Activated CD8-positive, alpha-beta memory T cell treated with anti-CD3 and anti-CD28 coated beads for 4 hours (primary cell): ENCODE measurements at regions not wholly inside any gene's neighbourhood (a gene's known extent, or its start where the extent isn't known, plus 50 kb on each side); places are given as distances from the start of the nearest gene placed in this dataset.

Source experiments
- DNase-seq, 2 donors: peaks; one replicate each; pipeline ENCODE4 v3.0.0-alpha.2; 2020; ENCODE audit warnings: low read depth in 2 of 2

DNA sequence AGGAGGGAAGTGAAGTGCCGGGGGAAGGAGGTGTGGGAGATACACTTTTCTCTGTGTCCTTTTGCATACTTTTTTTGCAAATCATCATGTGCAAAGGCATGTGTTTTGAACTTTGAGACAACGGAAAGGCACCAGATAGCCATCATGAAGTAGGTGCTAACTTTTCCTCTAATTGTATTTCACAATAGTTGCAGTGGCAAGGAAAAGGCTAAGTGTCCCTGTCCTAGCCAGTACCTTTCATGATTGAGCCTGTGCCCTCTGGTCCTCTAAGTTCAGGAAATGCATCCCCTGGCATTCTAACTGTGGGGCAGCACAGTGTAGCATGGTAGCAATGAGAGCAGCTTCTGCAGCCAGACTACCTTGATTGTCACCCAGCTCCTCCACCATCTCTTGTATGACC is 186.2 kb downstream of the ADSS2 start:
- DNase-seq: no peak

DNA sequence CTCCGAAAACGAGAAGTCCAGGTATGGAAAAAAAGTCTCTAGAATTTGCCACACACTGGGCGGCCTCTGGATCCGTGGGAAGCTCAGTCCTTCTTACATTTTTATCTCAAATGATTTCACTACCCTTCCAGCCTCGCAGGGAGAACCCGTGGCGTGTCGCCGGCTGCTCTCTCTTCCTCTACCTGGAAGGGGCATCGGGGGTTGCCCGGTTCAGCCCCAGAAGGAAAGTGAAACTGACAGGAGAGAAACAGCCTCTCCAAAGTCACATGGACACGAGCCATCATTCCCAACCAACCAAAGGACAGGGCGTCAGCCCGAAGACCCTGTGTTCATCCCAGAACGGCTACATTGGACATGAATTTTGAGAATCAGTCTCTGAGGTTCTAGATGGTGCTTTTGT is 182.5 kb downstream of the ADSS2 start:
- DNase-seq: no peak

DNA sequence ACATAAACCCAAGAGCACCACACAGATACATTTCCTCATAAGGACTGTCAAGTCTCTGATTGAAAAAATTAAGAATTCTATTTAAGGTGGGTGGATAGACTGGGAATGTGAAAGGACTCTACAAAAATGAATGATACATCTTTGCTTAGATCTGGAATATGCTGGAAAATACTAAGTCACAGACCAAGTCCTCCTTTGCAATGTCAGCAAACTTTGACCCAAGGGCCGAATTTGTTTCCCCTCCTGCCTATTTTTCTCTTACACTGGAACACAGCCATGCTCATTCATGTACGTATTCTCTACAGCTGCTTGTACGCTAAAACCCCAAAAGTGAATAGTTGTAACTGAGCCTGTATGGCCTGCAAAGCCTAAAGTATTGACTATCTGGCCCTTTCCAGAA is 180.7 kb downstream of the ADSS2 start:
- no peak for DNase-seq

DNA sequence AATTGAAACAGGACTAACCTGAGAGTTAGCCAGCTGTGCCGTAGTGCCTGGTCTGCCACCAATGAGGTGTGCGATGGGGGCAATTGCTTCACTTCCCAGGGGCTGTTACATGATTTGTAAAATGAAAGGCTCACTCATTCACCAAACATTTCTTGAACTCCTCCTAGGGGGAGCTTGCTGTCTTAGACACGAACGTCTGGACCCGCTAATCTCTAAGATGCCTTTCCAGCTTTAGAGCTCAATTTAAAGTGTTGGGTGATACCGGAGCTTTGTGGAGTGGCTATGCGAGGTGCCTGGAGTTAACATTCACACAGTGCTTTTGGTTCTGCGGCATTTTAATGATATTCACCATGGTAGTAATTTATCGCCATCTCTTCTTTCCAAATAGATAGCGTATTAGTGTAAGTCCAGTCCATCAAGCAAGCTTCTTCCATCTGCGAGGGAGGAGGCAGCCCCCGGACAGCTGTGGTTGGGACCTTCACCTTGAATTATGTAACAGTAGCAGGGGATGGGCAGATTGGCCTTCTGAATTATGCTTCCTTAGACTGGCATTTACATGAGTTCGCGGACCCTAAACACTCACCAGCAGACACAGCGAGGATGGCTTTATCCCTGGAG is 179.9 kb downstream of the ADSS2 start:
- no peak for DNase-seq

DNA sequence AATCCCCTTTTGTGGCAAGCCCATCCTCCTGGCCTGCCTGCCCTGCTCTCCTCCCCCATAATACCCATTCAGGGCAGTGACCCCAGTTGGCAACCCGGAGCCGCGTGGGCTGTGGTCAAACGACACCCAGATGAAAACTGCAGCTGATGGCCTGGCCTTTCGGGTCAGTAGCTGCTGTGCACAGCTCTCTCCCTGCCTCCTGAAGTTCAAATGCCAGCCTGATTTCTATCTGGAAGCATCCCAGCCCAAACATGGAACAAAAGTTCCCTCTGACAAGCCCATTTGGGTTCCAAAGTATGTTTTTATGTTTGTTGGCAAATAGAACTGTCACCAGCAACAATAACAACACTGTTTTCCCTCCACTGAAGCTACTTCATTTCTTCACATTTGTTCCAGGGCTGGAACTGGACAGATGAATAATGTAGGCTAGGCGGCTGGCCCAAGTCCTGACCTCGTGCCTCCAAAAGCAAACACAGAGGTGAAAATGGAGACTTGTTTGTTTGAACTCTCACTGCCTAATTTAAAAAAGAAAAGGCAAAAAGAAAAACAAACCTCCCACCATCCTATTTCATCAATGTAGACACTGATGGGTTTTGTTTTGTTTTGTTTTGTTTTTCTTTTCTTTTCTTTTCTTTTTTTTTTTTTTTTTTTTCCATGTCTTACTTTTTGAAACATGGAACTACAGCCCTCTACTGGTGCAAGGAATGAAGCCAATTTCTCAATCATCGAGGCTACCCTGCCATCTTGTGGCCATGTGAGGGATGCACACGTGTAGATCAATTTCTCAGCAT is 179.0 kb downstream of the ADSS2 start:
- DNase-seq: peak; percentile 34 to 37

DNA sequence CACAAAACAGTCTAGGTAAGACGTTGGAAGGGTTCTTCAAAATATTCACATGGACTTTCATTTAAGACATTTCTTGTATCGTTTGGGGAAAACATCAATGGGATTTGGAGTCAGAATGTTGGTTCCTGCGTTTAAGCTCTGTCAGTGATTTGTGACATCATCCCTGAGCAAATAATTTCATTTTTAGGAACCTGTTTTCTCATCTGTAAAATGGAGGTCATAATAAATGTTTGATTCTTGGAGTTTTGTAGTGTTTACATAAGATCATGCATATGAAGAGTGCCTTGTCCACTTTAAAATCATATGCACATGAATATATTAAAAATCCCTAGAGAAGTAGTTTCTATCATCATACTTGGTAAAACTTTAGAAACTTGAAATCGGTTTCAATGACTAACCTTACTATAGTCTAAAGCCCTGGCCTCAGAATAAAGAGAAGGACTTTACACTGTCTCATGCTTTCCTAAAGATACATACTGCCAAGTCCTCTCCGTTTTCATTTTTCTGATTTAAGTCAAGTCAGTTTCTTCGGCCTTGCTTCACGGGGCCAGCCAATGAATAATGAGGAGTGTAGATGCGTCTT is 178.4 kb downstream of the ADSS2 start:
- DNase-seq: no peak

DNA sequence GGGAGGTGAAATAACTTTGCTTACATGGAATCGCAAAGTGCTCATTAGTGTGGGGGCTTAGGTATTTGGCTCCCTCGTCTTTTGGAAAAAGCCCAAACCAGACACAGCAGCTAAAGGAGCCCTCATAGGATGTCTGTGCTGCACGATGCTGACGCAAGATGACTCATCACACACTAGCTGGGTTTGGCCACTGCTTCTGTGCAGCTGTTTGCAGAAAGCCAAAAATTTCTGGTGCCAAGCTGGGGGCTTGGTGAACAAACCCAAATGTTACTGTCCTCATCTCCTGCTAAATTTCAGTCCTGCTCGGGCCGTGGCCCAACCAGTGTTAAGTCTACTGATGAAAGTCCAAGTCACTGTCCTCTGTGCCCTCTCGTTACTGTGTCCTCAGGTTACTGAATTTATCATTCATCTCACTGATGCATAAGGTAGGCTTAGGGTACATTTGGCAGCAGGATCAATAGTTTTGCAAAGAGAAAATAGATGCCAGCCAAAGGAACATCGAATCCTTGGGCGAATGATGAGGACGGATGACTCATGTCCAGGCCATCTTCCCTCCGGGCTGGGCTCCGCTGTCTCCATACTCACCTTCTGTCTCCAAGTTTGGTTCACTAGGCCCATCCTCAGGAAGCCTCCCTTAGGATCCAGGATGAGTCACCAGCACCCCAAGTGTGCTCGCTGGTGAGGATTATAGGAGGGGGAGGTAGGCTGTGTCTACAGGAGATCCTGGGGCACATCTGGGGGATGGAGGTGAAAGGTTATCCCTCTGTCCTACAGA is 177.7 kb downstream of the ADSS2 start:
- DNase-seq: no peak

DNA sequence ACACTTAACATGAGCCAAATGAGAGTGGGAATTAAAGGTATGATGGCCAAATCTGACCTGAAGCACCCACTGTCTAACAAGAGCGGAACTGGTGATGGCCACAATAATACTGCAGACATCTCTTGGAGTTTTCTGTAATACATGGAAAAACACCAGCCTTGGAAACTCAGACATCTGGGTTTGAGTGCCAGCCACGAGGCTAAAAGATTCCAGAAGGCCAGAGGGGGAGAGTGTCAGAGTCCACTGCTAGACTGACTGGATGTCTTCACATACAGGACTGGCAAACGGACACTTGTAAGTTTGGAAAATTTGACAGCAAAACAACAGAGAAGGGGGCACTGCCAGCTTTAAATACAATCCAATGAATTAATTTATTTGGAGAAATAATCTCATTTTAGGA is 175.1 kb downstream of the ADSS2 start:
- DNase-seq: no peak

DNA sequence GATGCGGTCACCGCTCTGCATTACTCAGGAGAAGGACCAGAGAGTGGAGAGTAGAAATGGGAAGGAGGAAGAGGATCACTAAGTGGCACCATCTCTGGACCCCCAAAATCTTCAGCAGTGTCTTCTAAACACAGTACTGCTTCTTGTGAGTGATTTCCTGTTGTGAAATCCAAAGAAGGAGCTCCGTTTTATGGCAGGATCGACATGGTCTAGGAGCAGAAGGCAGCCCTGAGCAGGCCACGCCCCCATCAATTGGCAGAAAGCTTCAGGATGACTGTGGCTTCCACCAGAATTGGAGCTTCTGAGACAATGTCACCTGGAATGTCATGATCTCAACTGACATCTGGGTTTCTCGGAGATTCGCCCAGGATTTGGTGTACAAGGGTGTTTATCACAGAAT is 171.5 kb downstream of the ADSS2 start:
- no peak for DNase-seq

DNA sequence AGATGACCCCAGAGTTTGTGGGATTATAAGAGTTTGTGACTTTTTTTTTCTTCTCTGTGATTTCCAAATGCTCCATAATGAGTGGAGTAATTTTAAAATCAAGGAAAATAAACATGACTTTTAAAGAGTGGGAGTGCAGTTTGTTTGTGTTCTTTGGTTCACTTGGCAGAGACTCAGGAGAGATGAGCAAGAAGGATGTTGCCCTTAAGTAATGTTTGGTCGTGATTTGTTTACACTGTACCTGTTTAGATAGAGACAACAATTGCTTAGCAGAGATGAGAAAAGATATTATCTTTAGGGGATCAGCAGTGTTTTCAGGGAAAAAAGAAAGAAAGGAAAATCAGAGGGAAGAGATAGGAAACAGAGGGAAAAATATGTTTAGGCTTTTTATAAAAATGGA is 170.8 kb downstream of the ADSS2 start:
- DNase-seq: no peak

DNA sequence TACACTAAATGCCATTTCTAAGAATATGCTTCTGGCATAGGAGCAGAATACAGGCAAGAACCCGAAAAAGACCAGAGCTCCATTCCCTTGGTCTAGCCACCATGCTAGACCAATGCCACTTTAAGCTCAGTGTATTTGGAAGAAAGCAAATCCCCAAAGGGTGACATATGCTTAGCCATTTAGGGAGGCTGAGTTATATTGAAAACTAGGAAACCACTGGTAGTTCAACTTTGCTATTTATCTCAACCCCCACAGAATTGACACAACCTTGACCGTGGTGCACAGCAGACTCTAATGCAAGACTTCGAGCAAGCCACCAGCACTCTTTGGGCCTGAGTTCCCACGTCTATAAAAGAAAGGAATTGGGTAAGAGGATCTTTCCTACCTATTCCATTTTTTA is 167.9 kb downstream of the ADSS2 start:
- DNase-seq: no peak

DNA sequence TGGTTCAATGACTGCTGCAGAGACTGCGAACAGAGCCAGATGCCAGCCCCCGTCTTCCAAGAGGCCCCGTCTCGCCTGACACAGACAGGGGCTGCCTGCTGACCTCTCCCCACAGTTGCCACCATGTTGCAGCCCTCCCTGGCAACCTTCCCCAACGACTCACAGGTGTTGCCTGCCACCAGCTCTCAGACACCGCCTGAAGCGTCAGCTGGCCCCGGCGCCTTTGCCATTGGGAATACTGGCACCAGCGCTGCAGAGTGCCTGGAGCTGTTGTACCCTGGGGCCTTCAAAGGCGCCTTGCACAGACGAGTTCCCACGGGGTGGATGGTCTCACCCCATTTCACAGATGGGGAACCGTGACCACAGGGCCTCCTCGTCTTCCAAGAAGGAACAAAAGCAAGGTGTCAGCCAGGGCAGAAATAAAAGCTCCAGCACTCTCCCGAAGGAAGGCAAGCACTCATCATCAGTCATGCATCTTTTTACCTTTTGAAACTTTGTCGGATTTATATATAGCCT is 167.0 kb downstream of the ADSS2 start:
- no peak for DNase-seq

DNA sequence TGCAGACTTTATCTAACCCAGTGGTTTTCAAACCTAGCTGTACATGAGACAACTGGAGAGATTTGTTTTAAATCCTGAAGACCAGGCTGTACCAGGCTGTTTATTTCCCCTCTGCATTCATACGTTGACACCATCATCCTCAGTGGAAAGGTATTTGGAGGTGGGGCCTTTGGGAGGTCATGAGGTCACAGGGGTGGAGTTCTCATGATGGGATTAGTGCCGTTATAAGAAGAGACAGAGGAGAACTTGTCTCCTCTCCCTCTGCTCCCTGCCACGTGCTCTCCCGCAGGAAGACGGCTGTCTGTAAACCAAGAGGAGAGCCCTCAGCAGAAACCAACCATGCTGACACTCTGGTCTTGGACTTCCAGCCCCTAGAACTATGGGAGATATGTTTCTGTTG is 165.4 kb downstream of the ADSS2 start:
- DNase-seq: no peak

DNA sequence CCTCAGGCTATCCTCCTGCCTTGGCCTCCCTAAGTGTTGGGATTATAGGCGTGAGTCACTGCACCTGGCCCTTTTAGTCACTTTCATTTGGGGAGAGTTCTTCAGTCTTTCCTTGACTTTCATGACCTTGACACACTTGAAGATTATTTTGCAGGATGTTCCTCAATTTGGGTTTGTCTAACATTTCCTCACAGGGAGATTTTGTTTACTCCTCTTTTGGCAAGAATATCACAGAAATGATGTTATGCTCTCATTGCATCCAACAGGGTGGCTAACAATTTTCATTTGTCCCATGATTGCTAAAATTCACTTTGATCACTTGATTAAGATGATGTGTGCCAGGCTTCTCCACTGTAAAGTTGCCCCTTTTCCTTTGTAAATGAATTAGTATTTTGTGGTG is 164.0 kb downstream of the ADSS2 start:
- no peak for DNase-seq

DNA sequence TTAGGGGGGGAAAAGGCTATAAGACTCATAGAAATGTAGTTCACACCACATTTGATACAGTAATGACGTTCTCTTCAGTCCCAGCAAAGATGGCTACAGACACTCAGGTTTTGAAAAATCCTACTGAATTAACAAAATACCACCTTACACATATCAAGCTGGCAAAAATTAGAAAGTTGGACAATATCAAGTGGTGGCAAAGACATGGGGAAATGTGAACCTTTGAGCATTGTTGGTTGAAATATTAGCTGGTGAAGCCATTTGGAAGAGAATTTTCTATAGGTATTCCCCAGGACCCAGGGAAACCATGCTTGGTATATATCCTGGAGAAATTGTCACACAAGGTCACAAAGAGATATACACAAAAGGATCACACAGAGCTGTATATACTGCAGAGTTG is 163.0 kb downstream of the ADSS2 start:
- no peak for DNase-seq

DNA sequence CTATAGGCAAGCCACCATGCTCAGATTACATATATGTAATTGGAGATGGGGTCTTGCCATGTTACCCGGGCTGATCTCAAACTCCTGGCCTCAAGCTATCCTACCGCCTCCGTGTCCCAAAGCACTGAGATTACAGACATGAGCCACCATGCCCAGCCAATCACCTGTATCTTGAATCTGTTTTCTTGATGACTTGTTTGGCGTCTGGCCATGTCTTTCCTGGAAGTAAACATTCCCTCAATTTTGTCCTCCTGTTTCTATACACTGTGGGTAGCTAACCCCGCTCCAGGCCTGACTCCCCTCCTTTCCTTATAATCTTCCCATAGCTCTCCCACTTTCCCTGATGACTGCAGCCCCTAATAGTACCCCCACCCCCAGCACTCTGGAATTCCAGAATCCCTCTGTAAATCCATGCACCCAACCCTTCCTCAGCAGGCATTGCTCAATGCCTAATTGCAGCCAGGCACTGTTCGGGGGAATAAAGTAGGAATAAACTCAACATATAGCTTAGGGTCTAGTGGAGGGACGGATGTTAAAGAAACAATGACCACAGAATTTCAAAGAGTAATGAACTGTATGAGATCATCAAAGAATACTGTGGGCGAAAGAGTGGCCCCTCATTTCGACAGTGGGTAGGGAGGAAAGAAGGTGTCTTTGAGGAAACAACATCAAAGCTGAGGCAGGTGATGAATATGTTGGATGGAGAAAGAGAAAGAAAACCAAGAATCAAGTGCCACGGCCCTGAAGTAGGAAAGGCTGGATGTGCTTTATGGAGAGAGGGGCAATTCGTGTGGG is 161.5 kb downstream of the ADSS2 start:
- no peak for DNase-seq

DNA sequence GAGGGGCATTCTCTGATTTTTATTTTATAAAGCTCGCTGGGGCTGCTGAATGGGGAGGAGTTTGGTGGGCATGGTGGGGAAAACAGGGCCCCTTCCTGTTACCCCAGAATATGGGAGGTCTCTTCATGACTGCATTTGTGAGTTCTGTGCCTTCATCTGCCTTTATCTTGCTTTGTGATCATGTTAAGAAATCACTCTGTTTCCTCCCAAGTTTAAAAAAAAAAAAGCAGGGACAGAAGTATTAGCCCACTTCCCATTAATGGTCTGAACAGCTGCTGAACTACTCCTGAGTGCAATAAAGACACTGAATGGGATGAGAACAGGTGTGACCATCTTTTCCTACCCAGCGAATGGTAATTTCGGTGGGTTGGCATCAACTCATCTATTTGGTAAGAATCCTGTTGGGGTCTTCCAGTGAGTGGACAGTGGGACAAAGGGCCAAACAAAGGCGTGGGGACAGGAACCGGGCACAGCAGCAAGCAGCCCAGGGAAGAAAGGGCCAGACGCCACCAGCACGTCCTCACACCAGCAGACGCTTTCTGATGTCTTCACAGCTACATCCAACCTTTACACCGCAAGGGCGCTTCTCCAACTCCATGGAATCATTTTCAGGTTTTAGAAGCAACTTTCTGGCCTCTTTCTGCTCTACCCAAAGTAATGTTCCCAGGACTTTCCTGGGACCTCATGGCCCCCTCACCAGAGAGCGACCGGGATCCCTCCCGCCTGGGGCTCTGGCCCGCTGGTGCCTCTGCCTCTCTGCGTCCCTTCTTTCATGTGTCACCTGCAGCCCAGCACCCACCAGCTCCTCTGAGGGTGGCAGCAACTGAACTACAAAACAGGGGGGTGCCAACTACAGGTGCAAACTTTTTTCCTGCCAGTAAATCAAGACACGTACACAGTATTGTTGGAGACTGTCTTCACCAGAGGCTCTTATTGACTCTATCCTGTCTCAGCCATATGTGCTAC is 160.2 kb downstream of the ADSS2 start:
- no peak for DNase-seq

DNA sequence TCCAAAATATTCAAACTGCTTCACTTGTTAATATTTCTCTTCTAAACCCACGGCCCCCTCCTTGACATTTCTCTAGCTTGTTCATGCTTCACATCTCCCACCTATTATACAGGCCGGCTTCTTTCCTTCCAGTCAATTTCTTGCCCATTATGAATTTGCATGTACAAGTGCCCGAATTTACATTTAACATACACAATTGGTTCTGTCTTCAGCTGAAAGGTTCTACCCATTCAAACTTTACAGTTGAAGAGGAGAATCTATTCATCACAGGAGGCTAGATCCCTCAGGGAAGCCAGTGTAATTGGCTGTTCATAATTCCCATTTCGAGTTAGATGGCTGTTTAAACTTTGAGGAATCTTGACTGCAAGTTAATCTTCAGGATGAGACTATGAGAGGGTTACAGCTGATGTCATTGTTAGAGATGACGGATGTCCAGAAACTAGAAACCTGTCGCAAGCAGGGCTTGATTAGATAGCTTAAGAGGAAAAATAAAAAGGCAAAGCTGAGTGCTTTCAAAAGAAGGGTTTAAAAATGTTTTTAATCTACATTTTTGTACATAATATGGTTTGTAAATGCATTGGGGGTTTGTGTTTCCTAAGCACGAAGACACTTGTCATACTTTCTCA is 157.0 kb downstream of the ADSS2 start:
- DNase-seq: no peak

DNA sequence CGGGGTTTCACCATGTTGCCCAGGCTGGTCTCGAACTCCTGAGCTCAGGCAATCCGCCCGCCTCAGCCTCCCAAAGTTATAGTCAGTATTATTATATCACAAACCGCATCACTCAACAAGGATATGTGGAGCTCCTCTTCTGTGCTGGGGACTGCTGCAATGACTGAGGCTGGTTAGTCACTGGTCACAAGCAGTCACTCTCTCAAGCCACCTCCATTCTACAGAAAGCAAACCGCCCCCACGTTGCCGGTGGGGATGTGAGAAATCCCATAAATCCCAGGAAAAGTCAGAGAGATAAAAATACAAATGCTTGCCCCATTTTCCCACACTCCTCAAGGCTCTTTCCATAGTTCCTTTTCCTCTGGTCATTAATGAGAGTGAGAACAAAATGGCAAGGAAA is 155.7 kb downstream of the ADSS2 start:
- no peak for DNase-seq

DNA sequence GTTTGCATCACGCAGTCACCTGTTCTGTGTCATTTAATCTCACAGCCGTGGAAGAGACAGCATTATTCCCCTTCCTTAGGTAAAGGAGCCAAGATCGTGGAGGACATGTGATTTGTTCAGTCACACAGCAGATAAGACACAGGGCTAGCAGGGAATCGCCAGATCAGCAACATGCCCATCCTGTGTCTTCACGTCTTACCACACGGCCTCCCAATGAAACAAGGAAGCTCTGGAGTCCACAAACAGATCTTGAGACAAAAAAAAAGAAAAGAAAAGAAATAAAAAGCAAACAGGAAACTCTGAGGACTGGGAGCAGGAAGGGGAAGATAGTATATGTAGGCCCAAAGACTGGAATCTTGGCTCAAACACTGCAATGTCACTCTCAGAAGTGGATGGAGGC is 155.3 kb downstream of the ADSS2 start:
- DNase-seq: no peak
